HepG2 (cell line): ENCODE measurements at regions not wholly inside any gene's neighbourhood (a gene's known extent, or its start where the extent isn't known, plus 50 kb on each side); places are given as distances from the start of the nearest gene placed in this dataset.

Experiments used
- FOXK1 ChIP-seq: sonication (generic); formaldehyde crosslinking; IDR thresholded peaks from 2 replicates; pipeline ENCODE4 v1.4.0; 2020; ENCODE audit warnings: low read depth, missing genetic modification reagents, borderline replicate concordance
- GPN1 ChIP-seq: sonication (generic); formaldehyde crosslinking; IDR thresholded peaks from 2 replicates; pipeline ENCODE4 v1.5.1; 2020; ENCODE audit warnings: missing genetic modification reagents, borderline replicate concordance
- HDAC2 ChIP-seq: sonication (generic); formaldehyde crosslinking; IDR thresholded peaks from 2 replicates; pipeline ENCODE4 v1.4.0; 2020; ENCODE audit warnings: missing genetic modification reagents
- HNRNPL ChIP-seq: fragments of 200-400 bp; formaldehyde crosslinking; IDR thresholded peaks from 2 replicates; pipeline ENCODE4 v1.6.1; 2017; ENCODE audit warnings: mild to moderate bottlenecking, low read depth, low read length
- KLF9 ChIP-seq: IDR thresholded peaks from 2 replicates; pipeline ENCODE4 v1.6.1; 2016; ENCODE audit warnings: low read depth
- MAFF ChIP-seq: IDR thresholded peaks from 2 replicates; pipeline ENCODE4 v1.6.1; 2011; ENCODE audit warnings: low read depth, low read length, improper control_type of control experiment
- MED13 ChIP-seq: sonication (generic); formaldehyde crosslinking; IDR thresholded peaks from 2 replicates; pipeline ENCODE4 v1.5.0; 2020; ENCODE audit warnings: missing genetic modification reagents
- NR2C2 ChIP-seq: sonication (generic); formaldehyde crosslinking; IDR thresholded peaks from 2 replicates; pipeline ENCODE4 v1.4.0; 2020; ENCODE audit warnings: missing genetic modification reagents, mild to moderate bottlenecking, moderate library complexity, borderline replicate concordance
- ONECUT2 ChIP-seq: sonication (generic); formaldehyde crosslinking; IDR thresholded peaks from 2 replicates; pipeline ENCODE4 v1.4.0; 2020; ENCODE audit warnings: missing genetic modification reagents
- PAF1 ChIP-seq: IDR thresholded peaks from 2 replicates; pipeline ENCODE4 v1.6.1; 2016; ENCODE audit warnings: missing genetic modification reagents, missing compliant biosample characterization
- PAX8 ChIP-seq: sonication (generic); formaldehyde crosslinking; IDR thresholded peaks from 2 replicates; pipeline ENCODE4 v1.8.0; 2022; ENCODE audit warnings: mild to moderate bottlenecking, missing genetic modification reagents, borderline replicate concordance
- PCBP1 ChIP-seq: fragments of 200-400 bp; formaldehyde crosslinking; IDR thresholded peaks from 2 replicates; pipeline ENCODE4 v1.6.1; 2017; ENCODE audit warnings: mild to moderate bottlenecking, low read depth, low read length, borderline replicate concordance
- RARA ChIP-seq: IDR thresholded peaks from 2 replicates; pipeline ENCODE4 v1.6.1; 2016; ENCODE audit warnings: missing genetic modification reagents, missing compliant biosample characterization
- RBFOX2 ChIP-seq: fragments of 200-400 bp; formaldehyde crosslinking; IDR thresholded peaks from 2 replicates; pipeline ENCODE4 v1.6.1; 2017; ENCODE audit warnings: low read depth, mild to moderate bottlenecking, low read length
- SOX6 ChIP-seq, 2 experiments: fragments of 450-650 bp in 1 of 2; sonication (generic) in 1 of 2; formaldehyde crosslinking in 1 of 2; IDR thresholded peaks; 2 replicates each; pipeline versions ENCODE4 v1.4.0 to v1.6.1; 2017 to 2020; ENCODE audit warnings: antibody characterized with exemption in 1 of 2, mild to moderate bottlenecking in 1 of 2, missing genetic modification reagents in 1 of 2
- SP4 ChIP-seq: sonication (generic); formaldehyde crosslinking; IDR thresholded peaks from 2 replicates; pipeline ENCODE4 v1.8.1; 2023; ENCODE audit warnings: mild to moderate bottlenecking, missing genetic modification reagents
- TERF1 ChIP-seq: sonication (generic); formaldehyde crosslinking; IDR thresholded peaks from 2 replicates; pipeline ENCODE4 v1.8.0; 2022; ENCODE audit warnings: mild to moderate bottlenecking, missing genetic modification reagents, moderate library complexity
- ZBTB1 ChIP-seq: sonication (generic); formaldehyde crosslinking; IDR thresholded peaks from 2 replicates; pipeline ENCODE4 v1.4.0; 2020; ENCODE audit warnings: missing genetic modification reagents, borderline replicate concordance
- ZBTB4 ChIP-seq: sonication (generic); formaldehyde crosslinking; IDR thresholded peaks from 2 replicates; pipeline ENCODE4 v1.4.0; 2020; ENCODE audit warnings: missing genetic modification reagents, mild to moderate bottlenecking, borderline replicate concordance
- ZNF136 ChIP-seq: sonication (generic); formaldehyde crosslinking; IDR thresholded peaks from 2 replicates; pipeline ENCODE4 v1.8.1; 2022; ENCODE audit warnings: low read depth, mild to moderate bottlenecking, moderate library complexity, missing genetic modification reagents
- ZNF329 ChIP-seq: sonication (generic); formaldehyde crosslinking; IDR thresholded peaks from 2 replicates; pipeline ENCODE4 v1.9.0; 2021; ENCODE audit warnings: low read depth, mild to moderate bottlenecking, missing genetic modification reagents
- ZNF441 ChIP-seq: sonication (generic); formaldehyde crosslinking; IDR thresholded peaks from 2 replicates; pipeline ENCODE4 v1.7.0; 2021; ENCODE audit warnings: missing genetic modification reagents, borderline replicate concordance
- ZNF773 ChIP-seq: sonication (generic); formaldehyde crosslinking; IDR thresholded peaks from 2 replicates; pipeline ENCODE4 v1.4.0; 2020; ENCODE audit warnings: missing genetic modification reagents, borderline replicate concordance
- ZNF782 ChIP-seq: sonication (generic); formaldehyde crosslinking; IDR thresholded peaks from 2 replicates; pipeline ENCODE4 v1.4.0; 2020; ENCODE audit warnings: missing genetic modification reagents, mild to moderate bottlenecking, borderline replicate concordance
- ZSCAN31 ChIP-seq: sonication (generic); formaldehyde crosslinking; IDR thresholded peaks from 2 replicates; pipeline ENCODE4 v1.5.0; 2020; ENCODE audit warnings: low read depth, mild to moderate bottlenecking, missing genetic modification reagents
- ZSCAN5A ChIP-seq: sonication (generic); formaldehyde crosslinking; IDR thresholded peaks from 2 replicates; pipeline ENCODE4 v1.8.0; 2022; ENCODE audit warnings: mild to moderate bottlenecking, missing genetic modification reagents, borderline replicate concordance

GRCh38 chr7:22672846-22673680, 53.9 kb upstream of the IL6 start (continued):
- TF ChIP-seq MED13 (CRISPR knock-in tag) (no peak), TERF1 (CRISPR knock-in tag) (no peak), ZBTB4 (CRISPR knock-in tag) (no peak), NR2C2 (no peak), RBFOX2 (no peak), GPN1 (no peak), HDAC2 (CRISPR knock-in tag) (peak; percentile 42; the same call in 1 of the 2 replicates), PAF1 (no peak), ZNF136 (CRISPR knock-in tag) (no peak), ZSCAN5A (CRISPR knock-in tag) (no peak), ZNF782 (CRISPR knock-in tag) (no peak), SOX6 (IDR thresholded peaks at IDR 0.05) (no peak), SOX6 (CRISPR knock-in tag; IDR thresholded peaks at IDR 0.05) (peak; percentile 57), ZBTB1 (CRISPR knock-in tag) (no peak), ZNF329 (CRISPR knock-in tag) (no peak), ONECUT2 (CRISPR knock-in tag) (no peak), ZNF773 (no peak), ZNF441 (CRISPR knock-in tag) (no peak), ZSCAN31 (no peak), RARA (CRISPR knock-in tag) (peak; percentile 29; the same call in 1 of the 2 replicates), HNRNPL (no peak), SP4 (CRISPR knock-in tag) (no peak), FOXK1 (CRISPR knock-in tag) (no peak), KLF9 (CRISPR knock-in tag) (no peak), PCBP1 (no peak), PAX8 (CRISPR knock-in tag) (no peak), MAFF (no peak)
